OCI-LY1 (cell line): ENCODE measurements at regions not wholly inside any gene's neighbourhood (a gene's known extent, or its start where the extent isn't known, plus 50 kb on each side); places are given as distances from the start of the nearest gene placed in this dataset.

ENCODE experiments used
- H2AFZ ChIP-seq: fragments of 200-600 bp; sonication (generic), shearing (Covaris generic); 2 replicates; pipeline ENCODE4 v1.6.0; 2014; ENCODE audit warnings: antibody characterized with exemption, mild to moderate bottlenecking, low read length
- H3F3A ChIP-seq: fragments of 200-600 bp; sonication (generic), shearing (Covaris generic); 2 replicates; pipeline ENCODE4 v1.6.0; 2014; ENCODE audit warnings: mild to moderate bottlenecking, antibody characterized with exemption, low read length, moderate library complexity; ENCODE audit not compliant: insufficient read depth
- H3K27ac ChIP-seq: fragments of 200-600 bp; sonication (generic); 2 replicates; pipeline ENCODE4 v1.5.1; 2014; ENCODE audit warnings: low read length, mixed run types, mild to moderate bottlenecking, low read depth; ENCODE audit not compliant: poor library complexity, severe bottlenecking
- H3K27me3 ChIP-seq: fragments of 200-600 bp; sonication (generic); 2 replicates; pipeline ENCODE4 v1.6.0; 2014; ENCODE audit warnings: antibody characterized with exemption, mild to moderate bottlenecking, low read length, moderate library complexity; ENCODE audit not compliant: insufficient read depth
- H3K36me3 ChIP-seq: fragments of 200-600 bp; sonication (generic); 2 replicates; pipeline ENCODE4 v1.6.1; 2014; ENCODE audit warnings: mild to moderate bottlenecking, antibody characterized with exemption, low read length, moderate library complexity, mixed read lengths; ENCODE audit not compliant: insufficient read depth
- H3K4me1 ChIP-seq: fragments of 200-600 bp; sonication (generic); 2 replicates; pipeline ENCODE4 v1.5.1; 2014; ENCODE audit warnings: mild to moderate bottlenecking, low read length, moderate library complexity; ENCODE audit not compliant: insufficient read depth, severe bottlenecking
- H3K4me2 ChIP-seq: fragments of 200-600 bp; sonication (generic), shearing (Covaris generic); 2 replicates; pipeline ENCODE4 v1.6.1; 2014; ENCODE audit warnings: low read length
- H3K4me3 ChIP-seq: fragments of 200-600 bp; sonication (generic); 2 replicates; pipeline ENCODE4 v1.5.1; 2014; ENCODE audit warnings: low read length, low read depth, mild to moderate bottlenecking, mixed read lengths; ENCODE audit not compliant: poor library complexity, severe bottlenecking
- H3K79me2 ChIP-seq: fragments of 200-600 bp; shearing (Covaris generic); 2 replicates; pipeline ENCODE4 v1.6.1; 2016; ENCODE audit warnings: mixed run types, low read length, mixed read lengths; ENCODE audit not compliant: insufficient read depth
- H3K9ac ChIP-seq: fragments of 200-600 bp; sonication (generic), shearing (Covaris generic); 2 replicates; pipeline ENCODE4 v1.6.1; 2014; ENCODE audit warnings: mild to moderate bottlenecking, low read length, mixed read lengths
- H3K9me2 ChIP-seq: fragments of 200-600 bp; sonication (generic), shearing (Covaris generic); 2 replicates; pipeline ENCODE4 v1.6.1; 2014; ENCODE audit warnings: low read depth, mild to moderate bottlenecking, low read length, mixed read lengths
- H3K9me3 ChIP-seq: fragments of 200-600 bp; shearing (Covaris generic); 2 replicates; pipeline ENCODE4 v1.6.1; 2014; ENCODE audit warnings: low read length, mixed read lengths
- H4K20me1 ChIP-seq: fragments of 200-600 bp; sonication (generic), shearing (Covaris generic); 2 replicates; pipeline ENCODE4 v1.6.0; 2016; ENCODE audit warnings: mild to moderate bottlenecking, low read length; ENCODE audit not compliant: insufficient read depth
- EZH2 ChIP-seq: fragments of 200-600 bp; sonication (generic), shearing (Covaris generic); IDR thresholded peaks from 2 replicates; pipeline ENCODE4 v1.8.0; 2017; ENCODE audit warnings: borderline replicate concordance, mixed run types, mild to moderate bottlenecking, antibody characterized with exemption, low read length, moderate library complexity, mixed read lengths
- TF ChIP-seq, protein P1 (sequence below): fragments of 200-600 bp; sonication (generic), shearing (Covaris generic); IDR thresholded peaks from 2 replicates; pipeline ENCODE4 v1.5.1; 2017; ENCODE audit warnings: mild to moderate bottlenecking, antibody characterized with exemption, low read length, moderate library complexity, mixed read lengths

DNA sequence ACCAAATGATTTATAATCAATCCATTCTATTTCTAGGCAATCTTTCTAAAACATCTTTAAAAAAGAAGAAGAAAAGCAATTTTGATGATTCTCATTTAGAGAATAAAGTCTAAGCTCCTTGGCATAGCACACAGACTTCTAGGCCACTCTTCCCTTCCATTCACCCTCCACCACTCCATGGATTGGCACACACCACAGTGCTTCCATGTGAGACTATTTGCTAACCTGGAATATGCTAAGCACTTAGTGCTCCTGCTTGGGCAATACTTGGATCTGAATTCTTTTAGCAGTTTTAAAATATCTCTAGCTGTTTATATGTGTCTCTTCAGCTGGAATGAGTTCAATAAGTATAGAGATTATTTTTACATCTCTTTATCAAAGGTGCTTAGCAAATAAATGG lies 177.6 kb upstream of the FBXL7 start:
- H3K27me3 ChIP-seq: no peaks in the 10 kb centered on the region
- no peaks in the 10 kb centered on the region for H3F3A ChIP-seq
- H3K79me2 ChIP-seq: no peaks in the 10 kb centered on the region
- H3K4me3 ChIP-seq: no peak overlapping the region
- H3K4me2 ChIP-seq: no peak overlapping the region
- no peaks in the 10 kb centered on the region for H3K36me3 ChIP-seq
- H4K20me1 ChIP-seq: no peaks in the 10 kb centered on the region
- no peak overlapping the region for H3K27ac ChIP-seq
- no peaks in the 10 kb centered on the region for H3K9me2 ChIP-seq
- H3K9ac ChIP-seq: no peak overlapping the region
- no peak overlapping the region for H2AFZ ChIP-seq
- H3K4me1 ChIP-seq: no peaks in the 10 kb centered on the region
- TF ChIP-seq, protein P1, sequence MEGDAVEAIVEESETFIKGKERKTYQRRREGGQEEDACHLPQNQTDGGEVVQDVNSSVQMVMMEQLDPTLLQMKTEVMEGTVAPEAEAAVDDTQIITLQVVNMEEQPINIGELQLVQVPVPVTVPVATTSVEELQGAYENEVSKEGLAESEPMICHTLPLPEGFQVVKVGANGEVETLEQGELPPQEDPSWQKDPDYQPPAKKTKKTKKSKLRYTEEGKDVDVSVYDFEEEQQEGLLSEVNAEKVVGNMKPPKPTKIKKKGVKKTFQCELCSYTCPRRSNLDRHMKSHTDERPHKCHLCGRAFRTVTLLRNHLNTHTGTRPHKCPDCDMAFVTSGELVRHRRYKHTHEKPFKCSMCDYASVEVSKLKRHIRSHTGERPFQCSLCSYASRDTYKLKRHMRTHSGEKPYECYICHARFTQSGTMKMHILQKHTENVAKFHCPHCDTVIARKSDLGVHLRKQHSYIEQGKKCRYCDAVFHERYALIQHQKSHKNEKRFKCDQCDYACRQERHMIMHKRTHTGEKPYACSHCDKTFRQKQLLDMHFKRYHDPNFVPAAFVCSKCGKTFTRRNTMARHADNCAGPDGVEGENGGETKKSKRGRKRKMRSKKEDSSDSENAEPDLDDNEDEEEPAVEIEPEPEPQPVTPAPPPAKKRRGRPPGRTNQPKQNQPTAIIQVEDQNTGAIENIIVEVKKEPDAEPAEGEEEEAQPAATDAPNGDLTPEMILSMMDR: no peak
- no peak for TF ChIP-seq EZH2
- H3K9me3 ChIP-seq: no peaks in the 10 kb centered on the region

DNA sequence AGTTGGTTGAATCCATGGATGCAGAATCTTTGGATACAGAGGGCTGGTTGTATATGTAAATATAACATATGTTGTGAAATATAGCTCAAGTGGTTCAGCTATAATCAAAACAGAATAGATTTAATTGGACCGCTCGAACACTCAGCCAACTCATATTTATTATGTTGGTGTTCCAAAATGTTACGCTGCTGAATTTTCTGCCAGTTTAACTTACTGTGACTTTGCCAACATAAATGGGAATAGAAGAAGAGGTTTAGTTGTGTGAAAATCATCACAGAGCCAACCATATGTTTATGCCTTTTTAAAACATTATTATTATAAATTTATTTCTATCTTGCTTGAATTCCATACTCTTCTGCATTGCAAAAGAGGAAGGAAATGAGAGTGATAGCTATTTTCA lies 178.2 kb upstream of the FBXL7 start:
- no peaks in the 10 kb centered on the region for H3K36me3 ChIP-seq
- H3K79me2 ChIP-seq: no peaks in the 10 kb centered on the region
- H2AFZ ChIP-seq: no peak overlapping the region
- no peak overlapping the region for H3K9ac ChIP-seq
- H3K9me2 ChIP-seq: no peaks in the 10 kb centered on the region
- H3K4me1 ChIP-seq: no peaks in the 10 kb centered on the region
- H3K27ac ChIP-seq: no peak overlapping the region
- H3F3A ChIP-seq: no peaks in the 10 kb centered on the region
- TF ChIP-seq, protein P1: no peak
- H4K20me1 ChIP-seq: no peaks in the 10 kb centered on the region
- H3K9me3 ChIP-seq: no peaks in the 10 kb centered on the region
- H3K27me3 ChIP-seq: no peaks in the 10 kb centered on the region
- no peak overlapping the region for H3K4me3 ChIP-seq
- H3K4me2 ChIP-seq: no peak overlapping the region

DNA sequence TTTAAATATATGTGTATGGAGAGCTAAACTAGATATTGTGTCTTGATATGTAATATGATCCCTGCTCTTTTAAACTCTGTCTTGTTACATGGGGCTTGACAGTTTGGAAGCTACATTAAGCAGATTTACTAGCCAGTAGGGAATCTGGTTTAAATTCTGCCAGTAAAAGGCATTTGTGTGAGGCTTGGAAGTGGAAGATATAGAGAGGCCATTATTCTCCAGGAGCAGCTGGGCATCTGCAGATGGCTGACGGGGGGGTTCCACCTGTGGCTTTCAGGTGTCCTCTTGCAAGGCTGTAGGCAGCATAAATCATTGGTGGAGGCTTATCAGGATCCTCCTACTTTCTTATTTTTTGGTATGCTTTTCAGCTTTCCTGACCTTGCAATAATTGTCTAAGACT lies 179.1 kb upstream of the FBXL7 start:
- Histone ChIP-seq H2AFZ (no peak overlapping the region), H3K9ac (no peak overlapping the region), H3K27ac (no peak overlapping the region), H3K79me2 (no peaks in the 10 kb centered on the region), H3F3A (no peaks in the 10 kb centered on the region), H3K9me3 (no peaks in the 10 kb centered on the region), H3K36me3 (no peaks in the 10 kb centered on the region), H4K20me1 (no peaks in the 10 kb centered on the region), H3K4me2 (no peak overlapping the region), H3K9me2 (no peaks in the 10 kb centered on the region), H3K4me1 (no peaks in the 10 kb centered on the region), H3K27me3 (no peaks in the 10 kb centered on the region), H3K4me3 (no peak overlapping the region)
- TF ChIP-seq EZH2: no peak
- TF ChIP-seq, protein P1: no peak
